Stimulated activated CD4-positive, alpha-beta T cell treated with anti-CD3 and anti-CD28 coated beads, TNF-alpha, amount 100 ng/mL, for 4 hours (primary cell): ENCODE measurements at regions not wholly inside any gene's neighbourhood (a gene's known extent, or its start where the extent isn't known, plus 50 kb on each side); places are given as distances from the start of the nearest gene placed in this dataset.

Experiments used
- DNase-seq, 3 experiments: peaks; one replicate each; pipeline ENCODE4 v3.0.0-alpha.2; 2020; ENCODE audit warnings: low read depth in 3 of 3

DNA sequence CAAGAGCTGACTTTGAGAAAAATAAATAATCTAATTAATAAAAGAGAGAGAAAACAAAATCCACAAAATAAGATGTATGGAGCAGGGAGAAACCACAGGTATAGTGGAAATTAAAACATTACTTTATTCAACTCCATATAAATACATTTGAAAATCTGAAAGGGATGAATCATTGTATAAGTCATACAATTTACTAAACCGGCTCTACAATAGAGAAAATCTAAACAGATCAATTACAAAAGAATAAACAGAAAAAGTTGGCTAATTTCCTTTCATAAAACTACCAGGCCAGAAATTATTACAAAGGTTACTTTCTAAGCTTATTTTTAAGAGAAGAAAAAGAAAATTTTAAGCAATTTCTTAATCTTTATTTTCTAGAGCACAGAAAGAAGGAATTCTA is 51.3 kb upstream of the DRD2 start:
- DNase-seq = no peak
